WTC11 (cell line): ENCODE measurements at regions not wholly inside any gene's neighbourhood (a gene's known extent, or its start where the extent isn't known, plus 50 kb on each side); places are given as distances from the start of the nearest gene placed in this dataset.

Experiments used
- ATAC-seq: fragments of 200-7000 bp; cut with Tn5 transposase; 2 replicates; pipeline ENCODE4 v1.10.0; 2021; ENCODE audit warnings: mild to moderate bottlenecking, moderate library complexity
- CTCF ChIA-PET: fragments of 300-600 bp; sonication (Branson Sonifier 250); formaldehyde crosslinking; loops from one replicate; lab custom pipeline; 2021; ENCODE audit warnings: antibody characterized with exemption; lab: Charles Lee
- POLR2A ChIA-PET: fragments of 350-600 bp; sonication (Branson Sonifier 250); formaldehyde crosslinking; loops from one replicate; lab custom pipeline; 2021; ENCODE audit warnings: antibody characterized with exemption; lab: Charles Lee
- DNase-seq: peaks from one replicate; pipeline ENCODE4 v3.0.0; 2021; ENCODE audit warnings: low spot score
- H3K27ac Mint-ChIP-seq: 2 replicates; pipeline ENCODE4 v1.8.0; 2021; ENCODE audit warnings: mixed read lengths
- H3K27me3 Mint-ChIP-seq: 2 replicates; pipeline ENCODE4 v1.8.0; 2021; ENCODE audit warnings: low read depth, mild to moderate bottlenecking, moderate library complexity, mixed read lengths
- H3K36me3 Mint-ChIP-seq: 2 replicates; pipeline ENCODE4 v1.8.0; 2021; ENCODE audit warnings: mixed read lengths
- H3K4me1 Mint-ChIP-seq: 2 replicates; pipeline ENCODE4 v1.8.0; 2022; ENCODE audit warnings: mixed read lengths
- H3K4me3 Mint-ChIP-seq: 2 replicates; pipeline ENCODE4 v1.8.0; 2021; ENCODE audit warnings: mild to moderate bottlenecking, moderate library complexity, mixed read lengths
- H3K9me3 Mint-ChIP-seq: 2 replicates; pipeline ENCODE4 v1.8.0; 2021; ENCODE audit warnings: mixed read lengths
- EMX1 ChIP-seq: fragments of 250-450 bp; sonication (Bioruptor Pico); IDR thresholded peaks from 2 replicates; pipeline ENCODE4 v1.8.0; 2021; ENCODE audit warnings: mild to moderate bottlenecking
- ESRRA ChIP-seq: sonication (generic); formaldehyde crosslinking; IDR thresholded peaks from 2 replicates; pipeline ENCODE4 v1.8.1; 2022; ENCODE audit warnings: mild to moderate bottlenecking, missing genetic modification reagents, borderline replicate concordance
- MYBL2 ChIP-seq: sonication (generic); formaldehyde crosslinking; IDR thresholded peaks from 2 replicates; pipeline ENCODE4 v1.8.1; 2023; ENCODE audit warnings: mild to moderate bottlenecking, moderate library complexity, missing genetic modification reagents
- RELA ChIP-seq: sonication (generic); formaldehyde crosslinking; IDR thresholded peaks from 2 replicates; pipeline ENCODE4 v1.8.1; 2022; ENCODE audit warnings: missing genetic modification reagents, mild to moderate bottlenecking, borderline replicate concordance
- SMAD4 ChIP-seq: sonication (generic); formaldehyde crosslinking; IDR thresholded peaks from 2 replicates; pipeline ENCODE4 v1.8.0; 2022; ENCODE audit warnings: mild to moderate bottlenecking, missing genetic modification reagents
- TEAD4 ChIP-seq: sonication (generic); formaldehyde crosslinking; IDR thresholded peaks from 2 replicates; pipeline ENCODE4 v1.8.0; 2022; ENCODE audit warnings: mild to moderate bottlenecking, missing genetic modification reagents
- TP53 ChIP-seq: sonication (generic); formaldehyde crosslinking; IDR thresholded peaks from 2 replicates; pipeline ENCODE4 v1.8.1; 2023; ENCODE audit warnings: mild to moderate bottlenecking, missing genetic modification reagents
- ZNF317 ChIP-seq: sonication (generic); formaldehyde crosslinking; IDR thresholded peaks from 2 replicates; pipeline ENCODE4 v1.8.1; 2023; ENCODE audit warnings: low read depth, mild to moderate bottlenecking, moderate library complexity, missing genetic modification reagents, borderline replicate concordance
- TF ChIP-seq, protein P1 (sequence below): sonication (generic); formaldehyde crosslinking; IDR thresholded peaks from 2 replicates; pipeline ENCODE4 v1.8.0; 2023; ENCODE audit warnings: missing genetic modification reagents, mild to moderate bottlenecking, borderline replicate concordance
- TF ChIP-seq, protein P2 (sequence below): sonication (generic); formaldehyde crosslinking; IDR thresholded peaks from 2 replicates; pipeline ENCODE4 v1.8.0; 2022; ENCODE audit warnings: missing genetic modification reagents
- TF ChIP-seq, protein P3 (sequence below): sonication (generic); formaldehyde crosslinking; IDR thresholded peaks from 2 replicates; pipeline ENCODE4 v1.8.1; 2023; ENCODE audit warnings: mild to moderate bottlenecking, missing genetic modification reagents
- TF ChIP-seq, protein P4 (sequence below): sonication (generic); formaldehyde crosslinking; IDR thresholded peaks from 2 replicates; pipeline ENCODE4 v1.8.1; 2023; ENCODE audit warnings: mild to moderate bottlenecking, missing genetic modification reagents, moderate library complexity
- TF ChIP-seq, protein P5 (sequence below): sonication (generic); formaldehyde crosslinking; IDR thresholded peaks from 2 replicates; pipeline ENCODE4 v1.8.1; 2023; ENCODE audit warnings: mild to moderate bottlenecking, missing genetic modification reagents, borderline replicate concordance
- TF ChIP-seq, protein P6 (sequence below): fragments of 250-450 bp; sonication (Bioruptor Pico); IDR thresholded peaks from 2 replicates; pipeline ENCODE4 v1.9.0; 2021; ENCODE audit warnings: moderate library complexity, mild to moderate bottlenecking, inconsistent platforms, borderline replicate concordance
- TF ChIP-seq, protein P7 (sequence below): fragments of 200-600 bp; IDR thresholded peaks from 2 replicates; pipeline ENCODE4 v1.8.0; 2022; ENCODE audit warnings: antibody characterized with exemption
- TF ChIP-seq, protein P8 (sequence below): fragments of 250-450 bp; sonication (Bioruptor Pico); conservative IDR thresholded peaks from 2 replicates; pipeline ENCODE4 v1.9.0; 2021; ENCODE audit warnings: mild to moderate bottlenecking

DNA sequence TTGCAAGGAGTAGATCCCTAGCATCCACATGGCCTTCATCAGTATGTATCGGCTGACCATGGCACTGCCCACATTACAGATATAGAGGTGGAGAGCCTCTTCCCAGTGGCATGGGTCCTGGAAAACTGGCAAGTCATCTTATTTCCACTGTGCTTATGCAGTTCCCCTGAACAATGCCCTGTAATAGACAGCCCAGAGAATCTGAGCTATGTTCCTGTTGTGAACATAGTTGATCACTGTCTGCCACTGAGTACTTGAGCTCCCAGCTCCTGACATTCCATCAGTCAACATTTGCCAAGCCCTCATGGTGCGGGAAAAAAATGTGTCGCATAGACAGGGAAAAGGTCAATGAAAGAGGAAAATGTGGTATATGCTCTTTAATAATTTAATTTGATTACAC is 861.9 kb downstream of the CDY2B start:
- no peaks in the 10 kb centered on the region for H3K27me3 Mint-ChIP-seq
- H3K4me1 Mint-ChIP-seq, result peaks cover 7% of the 10 kb centered on the region
- CTCF ChIA-PET, result no interaction called here
- H3K9me3 Mint-ChIP-seq, result no peaks in the 10 kb centered on the region
- ATAC-seq (no peak), DNase-seq (no peak)
- no peak for TF ChIP-seq EMX1 (CRISPR knock-in tag)
- TF ChIP-seq ESRRA (CRISPR knock-in tag), result no peak
- TF ChIP-seq, protein P1, sequence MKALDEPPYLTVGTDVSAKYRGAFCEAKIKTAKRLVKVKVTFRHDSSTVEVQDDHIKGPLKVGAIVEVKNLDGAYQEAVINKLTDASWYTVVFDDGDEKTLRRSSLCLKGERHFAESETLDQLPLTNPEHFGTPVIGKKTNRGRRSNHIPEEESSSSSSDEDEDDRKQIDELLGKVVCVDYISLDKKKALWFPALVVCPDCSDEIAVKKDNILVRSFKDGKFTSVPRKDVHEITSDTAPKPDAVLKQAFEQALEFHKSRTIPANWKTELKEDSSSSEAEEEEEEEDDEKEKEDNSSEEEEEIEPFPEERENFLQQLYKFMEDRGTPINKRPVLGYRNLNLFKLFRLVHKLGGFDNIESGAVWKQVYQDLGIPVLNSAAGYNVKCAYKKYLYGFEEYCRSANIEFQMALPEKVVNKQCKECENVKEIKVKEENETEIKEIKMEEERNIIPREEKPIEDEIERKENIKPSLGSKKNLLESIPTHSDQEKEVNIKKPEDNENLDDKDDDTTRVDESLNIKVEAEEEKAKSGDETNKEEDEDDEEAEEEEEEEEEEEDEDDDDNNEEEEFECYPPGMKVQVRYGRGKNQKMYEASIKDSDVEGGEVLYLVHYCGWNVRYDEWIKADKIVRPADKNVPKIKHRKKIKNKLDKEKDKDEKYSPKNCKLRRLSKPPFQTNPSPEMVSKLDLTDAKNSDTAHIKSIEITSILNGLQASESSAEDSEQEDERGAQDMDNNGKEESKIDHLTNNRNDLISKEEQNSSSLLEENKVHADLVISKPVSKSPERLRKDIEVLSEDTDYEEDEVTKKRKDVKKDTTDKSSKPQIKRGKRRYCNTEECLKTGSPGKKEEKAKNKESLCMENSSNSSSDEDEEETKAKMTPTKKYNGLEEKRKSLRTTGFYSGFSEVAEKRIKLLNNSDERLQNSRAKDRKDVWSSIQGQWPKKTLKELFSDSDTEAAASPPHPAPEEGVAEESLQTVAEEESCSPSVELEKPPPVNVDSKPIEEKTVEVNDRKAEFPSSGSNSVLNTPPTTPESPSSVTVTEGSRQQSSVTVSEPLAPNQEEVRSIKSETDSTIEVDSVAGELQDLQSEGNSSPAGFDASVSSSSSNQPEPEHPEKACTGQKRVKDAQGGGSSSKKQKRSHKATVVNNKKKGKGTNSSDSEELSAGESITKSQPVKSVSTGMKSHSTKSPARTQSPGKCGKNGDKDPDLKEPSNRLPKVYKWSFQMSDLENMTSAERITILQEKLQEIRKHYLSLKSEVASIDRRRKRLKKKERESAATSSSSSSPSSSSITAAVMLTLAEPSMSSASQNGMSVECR (CRISPR knock-in tag), result no peak
- TF ChIP-seq, protein P2, sequence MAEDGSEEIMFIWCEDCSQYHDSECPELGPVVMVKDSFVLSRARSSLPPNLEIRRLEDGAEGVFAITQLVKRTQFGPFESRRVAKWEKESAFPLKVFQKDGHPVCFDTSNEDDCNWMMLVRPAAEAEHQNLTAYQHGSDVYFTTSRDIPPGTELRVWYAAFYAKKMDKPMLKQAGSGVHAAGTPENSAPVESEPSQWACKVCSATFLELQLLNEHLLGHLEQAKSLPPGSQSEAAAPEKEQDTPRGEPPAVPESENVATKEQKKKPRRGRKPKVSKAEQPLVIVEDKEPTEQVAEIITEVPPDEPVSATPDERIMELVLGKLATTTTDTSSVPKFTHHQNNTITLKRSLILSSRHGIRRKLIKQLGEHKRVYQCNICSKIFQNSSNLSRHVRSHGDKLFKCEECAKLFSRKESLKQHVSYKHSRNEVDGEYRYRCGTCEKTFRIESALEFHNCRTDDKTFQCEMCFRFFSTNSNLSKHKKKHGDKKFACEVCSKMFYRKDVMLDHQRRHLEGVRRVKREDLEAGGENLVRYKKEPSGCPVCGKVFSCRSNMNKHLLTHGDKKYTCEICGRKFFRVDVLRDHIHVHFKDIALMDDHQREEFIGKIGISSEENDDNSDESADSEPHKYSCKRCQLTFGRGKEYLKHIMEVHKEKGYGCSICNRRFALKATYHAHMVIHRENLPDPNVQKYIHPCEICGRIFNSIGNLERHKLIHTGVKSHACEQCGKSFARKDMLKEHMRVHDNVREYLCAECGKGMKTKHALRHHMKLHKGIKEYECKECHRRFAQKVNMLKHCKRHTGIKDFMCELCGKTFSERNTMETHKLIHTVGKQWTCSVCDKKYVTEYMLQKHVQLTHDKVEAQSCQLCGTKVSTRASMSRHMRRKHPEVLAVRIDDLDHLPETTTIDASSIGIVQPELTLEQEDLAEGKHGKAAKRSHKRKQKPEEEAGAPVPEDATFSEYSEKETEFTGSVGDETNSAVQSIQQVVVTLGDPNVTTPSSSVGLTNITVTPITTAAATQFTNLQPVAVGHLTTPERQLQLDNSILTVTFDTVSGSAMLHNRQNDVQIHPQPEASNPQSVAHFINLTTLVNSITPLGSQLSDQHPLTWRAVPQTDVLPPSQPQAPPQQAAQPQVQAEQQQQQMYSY, result no peak
- no peak for TF ChIP-seq MYBL2
- TF ChIP-seq, protein P3, sequence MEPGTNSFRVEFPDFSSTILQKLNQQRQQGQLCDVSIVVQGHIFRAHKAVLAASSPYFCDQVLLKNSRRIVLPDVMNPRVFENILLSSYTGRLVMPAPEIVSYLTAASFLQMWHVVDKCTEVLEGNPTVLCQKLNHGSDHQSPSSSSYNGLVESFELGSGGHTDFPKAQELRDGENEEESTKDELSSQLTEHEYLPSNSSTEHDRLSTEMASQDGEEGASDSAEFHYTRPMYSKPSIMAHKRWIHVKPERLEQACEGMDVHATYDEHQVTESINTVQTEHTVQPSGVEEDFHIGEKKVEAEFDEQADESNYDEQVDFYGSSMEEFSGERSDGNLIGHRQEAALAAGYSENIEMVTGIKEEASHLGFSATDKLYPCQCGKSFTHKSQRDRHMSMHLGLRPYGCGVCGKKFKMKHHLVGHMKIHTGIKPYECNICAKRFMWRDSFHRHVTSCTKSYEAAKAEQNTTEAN (CRISPR knock-in tag), result no peak
- TF ChIP-seq, protein P4, sequence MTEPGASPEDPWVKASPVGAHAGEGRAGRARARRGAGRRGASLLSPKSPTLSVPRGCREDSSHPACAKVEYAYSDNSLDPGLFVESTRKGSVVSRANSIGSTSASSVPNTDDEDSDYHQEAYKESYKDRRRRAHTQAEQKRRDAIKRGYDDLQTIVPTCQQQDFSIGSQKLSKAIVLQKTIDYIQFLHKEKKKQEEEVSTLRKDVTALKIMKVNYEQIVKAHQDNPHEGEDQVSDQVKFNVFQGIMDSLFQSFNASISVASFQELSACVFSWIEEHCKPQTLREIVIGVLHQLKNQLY (CRISPR knock-in tag), result no peak
- no peak for TF ChIP-seq TP53 (CRISPR knock-in tag)
- no peak for TF ChIP-seq ZNF317 (CRISPR knock-in tag)
- TF ChIP-seq RELA (CRISPR knock-in tag), result no peak
- TF ChIP-seq, protein P5, sequence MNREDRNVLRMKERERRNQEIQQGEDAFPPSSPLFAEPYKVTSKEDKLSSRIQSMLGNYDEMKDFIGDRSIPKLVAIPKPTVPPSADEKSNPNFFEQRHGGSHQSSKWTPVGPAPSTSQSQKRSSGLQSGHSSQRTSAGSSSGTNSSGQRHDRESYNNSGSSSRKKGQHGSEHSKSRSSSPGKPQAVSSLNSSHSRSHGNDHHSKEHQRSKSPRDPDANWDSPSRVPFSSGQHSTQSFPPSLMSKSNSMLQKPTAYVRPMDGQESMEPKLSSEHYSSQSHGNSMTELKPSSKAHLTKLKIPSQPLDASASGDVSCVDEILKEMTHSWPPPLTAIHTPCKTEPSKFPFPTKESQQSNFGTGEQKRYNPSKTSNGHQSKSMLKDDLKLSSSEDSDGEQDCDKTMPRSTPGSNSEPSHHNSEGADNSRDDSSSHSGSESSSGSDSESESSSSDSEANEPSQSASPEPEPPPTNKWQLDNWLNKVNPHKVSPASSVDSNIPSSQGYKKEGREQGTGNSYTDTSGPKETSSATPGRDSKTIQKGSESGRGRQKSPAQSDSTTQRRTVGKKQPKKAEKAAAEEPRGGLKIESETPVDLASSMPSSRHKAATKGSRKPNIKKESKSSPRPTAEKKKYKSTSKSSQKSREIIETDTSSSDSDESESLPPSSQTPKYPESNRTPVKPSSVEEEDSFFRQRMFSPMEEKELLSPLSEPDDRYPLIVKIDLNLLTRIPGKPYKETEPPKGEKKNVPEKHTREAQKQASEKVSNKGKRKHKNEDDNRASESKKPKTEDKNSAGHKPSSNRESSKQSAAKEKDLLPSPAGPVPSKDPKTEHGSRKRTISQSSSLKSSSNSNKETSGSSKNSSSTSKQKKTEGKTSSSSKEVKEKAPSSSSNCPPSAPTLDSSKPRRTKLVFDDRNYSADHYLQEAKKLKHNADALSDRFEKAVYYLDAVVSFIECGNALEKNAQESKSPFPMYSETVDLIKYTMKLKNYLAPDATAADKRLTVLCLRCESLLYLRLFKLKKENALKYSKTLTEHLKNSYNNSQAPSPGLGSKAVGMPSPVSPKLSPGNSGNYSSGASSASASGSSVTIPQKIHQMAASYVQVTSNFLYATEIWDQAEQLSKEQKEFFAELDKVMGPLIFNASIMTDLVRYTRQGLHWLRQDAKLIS (CRISPR knock-in tag), result no peak
- TF ChIP-seq TEAD4 (CRISPR knock-in tag), result no peak
- TF ChIP-seq, protein P6, sequence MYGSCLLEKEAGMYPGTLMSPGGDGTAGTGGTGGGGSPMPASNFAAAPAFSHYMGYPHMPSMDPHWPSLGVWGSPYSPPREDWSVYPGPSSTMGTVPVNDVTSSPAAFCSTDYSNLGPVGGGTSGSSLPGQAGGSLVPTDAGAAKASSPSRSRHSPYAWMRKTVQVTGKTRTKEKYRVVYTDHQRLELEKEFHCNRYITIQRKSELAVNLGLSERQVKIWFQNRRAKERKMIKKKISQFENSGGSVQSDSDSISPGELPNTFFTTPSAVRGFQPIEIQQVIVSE (CRISPR knock-in tag), result no peak
- TF ChIP-seq, protein P7, sequence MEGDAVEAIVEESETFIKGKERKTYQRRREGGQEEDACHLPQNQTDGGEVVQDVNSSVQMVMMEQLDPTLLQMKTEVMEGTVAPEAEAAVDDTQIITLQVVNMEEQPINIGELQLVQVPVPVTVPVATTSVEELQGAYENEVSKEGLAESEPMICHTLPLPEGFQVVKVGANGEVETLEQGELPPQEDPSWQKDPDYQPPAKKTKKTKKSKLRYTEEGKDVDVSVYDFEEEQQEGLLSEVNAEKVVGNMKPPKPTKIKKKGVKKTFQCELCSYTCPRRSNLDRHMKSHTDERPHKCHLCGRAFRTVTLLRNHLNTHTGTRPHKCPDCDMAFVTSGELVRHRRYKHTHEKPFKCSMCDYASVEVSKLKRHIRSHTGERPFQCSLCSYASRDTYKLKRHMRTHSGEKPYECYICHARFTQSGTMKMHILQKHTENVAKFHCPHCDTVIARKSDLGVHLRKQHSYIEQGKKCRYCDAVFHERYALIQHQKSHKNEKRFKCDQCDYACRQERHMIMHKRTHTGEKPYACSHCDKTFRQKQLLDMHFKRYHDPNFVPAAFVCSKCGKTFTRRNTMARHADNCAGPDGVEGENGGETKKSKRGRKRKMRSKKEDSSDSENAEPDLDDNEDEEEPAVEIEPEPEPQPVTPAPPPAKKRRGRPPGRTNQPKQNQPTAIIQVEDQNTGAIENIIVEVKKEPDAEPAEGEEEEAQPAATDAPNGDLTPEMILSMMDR, result no peak
- TF ChIP-seq SMAD4 (CRISPR knock-in tag), result no peak
- TF ChIP-seq, protein P8, sequence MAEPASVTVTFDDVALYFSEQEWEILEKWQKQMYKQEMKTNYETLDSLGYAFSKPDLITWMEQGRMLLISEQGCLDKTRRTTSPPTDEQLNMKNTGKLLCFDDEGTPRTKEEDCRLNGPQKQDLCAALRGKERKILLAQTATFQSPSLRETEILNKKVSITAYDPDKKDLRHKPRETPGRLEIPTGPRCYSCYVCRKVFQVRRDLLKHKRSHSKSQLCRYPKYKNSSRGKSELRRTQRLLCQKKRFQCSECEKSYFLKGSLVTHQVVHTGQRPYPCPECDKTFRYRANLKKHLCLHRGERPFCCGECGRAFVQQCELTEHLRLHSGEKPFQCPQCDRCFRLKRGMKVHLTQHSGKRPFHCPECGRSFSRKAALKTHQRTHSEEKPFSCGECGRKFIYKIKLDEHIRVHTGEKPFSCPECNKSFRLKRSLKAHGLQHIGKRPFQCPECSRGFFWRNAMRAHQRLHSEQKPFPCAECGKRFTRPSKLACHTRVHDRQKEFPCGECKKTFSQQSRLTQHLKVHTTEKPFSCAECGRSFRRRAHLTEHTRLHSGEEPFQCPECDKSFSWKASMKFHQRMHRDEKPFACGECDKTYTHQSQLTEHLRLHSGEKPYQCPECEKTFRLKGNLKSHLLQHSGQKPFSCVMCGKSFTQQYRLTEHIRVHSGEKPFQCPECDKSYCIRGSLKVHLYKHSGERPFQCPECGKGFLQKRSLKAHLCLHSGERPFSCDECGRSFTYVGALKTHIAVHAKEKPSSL, result no peak
- H3K27ac Mint-ChIP-seq, result no peak overlapping the region
- POLR2A ChIA-PET, result no interaction called here
- no peaks in the 10 kb centered on the region for H3K36me3 Mint-ChIP-seq
- no peak overlapping the region for H3K4me3 Mint-ChIP-seq
